ENCODE measurements at regions not wholly inside any gene's neighbourhood (a gene's known extent, or its start where the extent isn't known, plus 50 kb on each side); places are given as distances from the start of the nearest gene placed in this dataset.

DNA sequence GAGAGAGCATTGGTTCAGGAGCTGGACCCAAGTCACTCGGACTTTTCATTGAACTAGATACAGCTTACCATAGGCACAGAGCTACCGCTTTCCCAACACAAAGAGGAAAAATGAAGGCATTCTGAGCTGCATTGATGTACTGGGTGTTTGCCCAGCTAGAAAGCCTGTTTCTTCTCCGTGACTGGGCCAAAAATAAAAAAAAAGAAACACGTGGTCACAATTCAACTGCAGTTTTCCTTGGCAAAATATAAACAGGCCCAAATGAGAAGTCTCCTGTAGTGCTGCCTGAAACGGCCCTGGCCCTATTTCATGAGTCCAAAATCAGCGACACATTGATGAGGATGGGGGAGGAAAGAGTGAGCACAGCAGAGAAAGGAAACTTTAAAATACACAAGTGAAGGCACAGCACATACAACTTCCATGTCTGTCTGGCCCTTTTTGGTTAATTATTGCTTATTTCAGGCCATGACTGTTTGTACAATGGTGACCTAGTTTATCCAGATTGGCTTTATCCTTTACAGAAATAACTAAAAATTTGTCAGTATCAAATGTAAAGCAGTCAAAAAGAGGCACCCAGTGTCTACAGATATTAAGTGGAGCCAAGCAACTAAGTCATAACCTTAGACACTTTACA lies 179.7 kb downstream of the ICOS start (continued):
- TF ChIP-seq ZC3H11A (IDR thresholded peaks at IDR 0.05) = no peak
- no peak for TF ChIP-seq HEYL (CRISPR knock-in tag; IDR thresholded peaks at IDR 0.05)
- no peak for TF ChIP-seq EHF (CRISPR knock-in tag; IDR thresholded peaks at IDR 0.05)
- no peak for TF ChIP-seq FOXS1 (CRISPR knock-in tag; IDR thresholded peaks at IDR 0.05)
- no peak for TF ChIP-seq POLR2AphosphoS2 (conservative IDR thresholded peaks at IDR 0.05; ENCODE audit: low read length)
- no peak for TF ChIP-seq KDM5A (IDR thresholded peaks at IDR 0.05)

DNA sequence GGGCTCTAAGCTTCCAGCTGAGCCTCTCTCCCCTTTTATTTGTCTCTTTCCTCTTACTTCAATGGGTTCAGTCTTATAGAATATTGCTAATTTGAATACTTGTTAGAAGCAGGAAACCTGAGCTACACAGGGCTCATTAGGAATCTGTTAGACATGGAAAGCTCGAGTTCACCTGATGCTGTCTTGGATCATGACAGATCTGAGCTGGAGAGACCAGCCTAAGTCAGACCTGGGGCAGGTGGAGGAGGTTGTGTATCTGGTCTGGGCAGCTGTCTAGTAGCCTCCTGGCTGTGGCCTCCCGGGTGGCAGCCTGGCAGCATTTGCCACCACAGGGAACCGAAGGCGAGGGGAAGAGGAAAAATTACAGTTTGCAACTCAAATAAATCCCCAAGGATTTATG lies 185.9 kb downstream of the ICOS start:
- Histone ChIP-seq H3K4me3 (no peak overlapping the region), H3K9me3 (no peaks in the 10 kb centered on the region), H3K4me1 (no peaks in the 10 kb centered on the region), H3K27ac (no peak overlapping the region), H3K4me2 (no peak overlapping the region)
- no peak for ATAC-seq
- 7% methylated on average over 4 of the region's 4 CpGs for WGBS (ENCODE audit: missing lambda C conversion rate)
- CTCF ChIA-PET = interaction anchor here (0.7 kb wide), 1 partner anchor 14 kb away, joined by 3 read pairs; no protein-coding TSS in a partner anchor
- DNase-seq (ENCODE audit: low read depth in 1 of 2, low spot score in 1 of 2) = no peak
- FAIRE-seq = no peak
- POLR2A ChIA-PET = no interaction called here
- TF ChIP-seq HEYL (CRISPR knock-in tag; IDR thresholded peaks at IDR 0.05) = no peak
- no peak for TF ChIP-seq POLR2AphosphoS2 (conservative IDR thresholded peaks at IDR 0.05; ENCODE audit: low read length)
- no peak for TF ChIP-seq ZNF302 (CRISPR knock-in tag; IDR thresholded peaks at IDR 0.05)
- no peak for TF ChIP-seq CEBPB (IDR thresholded peaks at IDR 0.05)
- no peak for TF ChIP-seq MYC (IDR thresholded peaks at IDR 0.05; ENCODE audit: borderline replicate concordance, low read length)
- TF ChIP-seq, protein P1, sequence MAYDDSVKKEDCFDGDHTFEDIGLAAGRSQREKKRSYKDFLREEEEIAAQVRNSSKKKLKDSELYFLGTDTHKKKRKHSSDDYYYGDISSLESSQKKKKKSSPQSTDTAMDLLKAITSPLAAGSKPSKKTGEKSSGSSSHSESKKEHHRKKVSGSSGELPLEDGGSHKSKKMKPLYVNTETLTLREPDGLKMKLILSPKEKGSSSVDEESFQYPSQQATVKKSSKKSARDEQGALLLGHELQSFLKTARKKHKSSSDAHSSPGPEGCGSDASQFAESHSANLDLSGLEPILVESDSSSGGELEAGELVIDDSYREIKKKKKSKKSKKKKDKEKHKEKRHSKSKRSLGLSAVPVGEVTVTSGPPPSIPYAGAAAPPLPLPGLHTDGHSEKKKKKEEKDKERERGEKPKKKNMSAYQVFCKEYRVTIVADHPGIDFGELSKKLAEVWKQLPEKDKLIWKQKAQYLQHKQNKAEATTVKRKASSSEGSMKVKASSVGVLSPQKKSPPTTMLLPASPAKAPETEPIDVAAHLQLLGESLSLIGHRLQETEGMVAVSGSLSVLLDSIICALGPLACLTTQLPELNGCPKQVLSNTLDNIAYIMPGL (CRISPR knock-in tag; IDR thresholded peaks at IDR 0.05; ENCODE audit: borderline replicate concordance) = no peak
- no peak for TF ChIP-seq RNF2 (IDR thresholded peaks at IDR 0.05; ENCODE audit: borderline replicate concordance, low read depth)
- no peak for TF ChIP-seq CBX2 (IDR thresholded peaks at IDR 0.05; ENCODE audit: borderline replicate concordance, low read depth)
- TF ChIP-seq, protein P2, sequence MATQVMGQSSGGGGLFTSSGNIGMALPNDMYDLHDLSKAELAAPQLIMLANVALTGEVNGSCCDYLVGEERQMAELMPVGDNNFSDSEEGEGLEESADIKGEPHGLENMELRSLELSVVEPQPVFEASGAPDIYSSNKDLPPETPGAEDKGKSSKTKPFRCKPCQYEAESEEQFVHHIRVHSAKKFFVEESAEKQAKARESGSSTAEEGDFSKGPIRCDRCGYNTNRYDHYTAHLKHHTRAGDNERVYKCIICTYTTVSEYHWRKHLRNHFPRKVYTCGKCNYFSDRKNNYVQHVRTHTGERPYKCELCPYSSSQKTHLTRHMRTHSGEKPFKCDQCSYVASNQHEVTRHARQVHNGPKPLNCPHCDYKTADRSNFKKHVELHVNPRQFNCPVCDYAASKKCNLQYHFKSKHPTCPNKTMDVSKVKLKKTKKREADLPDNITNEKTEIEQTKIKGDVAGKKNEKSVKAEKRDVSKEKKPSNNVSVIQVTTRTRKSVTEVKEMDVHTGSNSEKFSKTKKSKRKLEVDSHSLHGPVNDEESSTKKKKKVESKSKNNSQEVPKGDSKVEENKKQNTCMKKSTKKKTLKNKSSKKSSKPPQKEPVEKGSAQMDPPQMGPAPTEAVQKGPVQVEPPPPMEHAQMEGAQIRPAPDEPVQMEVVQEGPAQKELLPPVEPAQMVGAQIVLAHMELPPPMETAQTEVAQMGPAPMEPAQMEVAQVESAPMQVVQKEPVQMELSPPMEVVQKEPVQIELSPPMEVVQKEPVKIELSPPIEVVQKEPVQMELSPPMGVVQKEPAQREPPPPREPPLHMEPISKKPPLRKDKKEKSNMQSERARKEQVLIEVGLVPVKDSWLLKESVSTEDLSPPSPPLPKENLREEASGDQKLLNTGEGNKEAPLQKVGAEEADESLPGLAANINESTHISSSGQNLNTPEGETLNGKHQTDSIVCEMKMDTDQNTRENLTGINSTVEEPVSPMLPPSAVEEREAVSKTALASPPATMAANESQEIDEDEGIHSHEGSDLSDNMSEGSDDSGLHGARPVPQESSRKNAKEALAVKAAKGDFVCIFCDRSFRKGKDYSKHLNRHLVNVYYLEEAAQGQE (IDR thresholded peaks at IDR 0.05) = no peak
- TF ChIP-seq TFCP2L1 (CRISPR knock-in tag; IDR thresholded peaks at IDR 0.05) = no peak

DNA sequence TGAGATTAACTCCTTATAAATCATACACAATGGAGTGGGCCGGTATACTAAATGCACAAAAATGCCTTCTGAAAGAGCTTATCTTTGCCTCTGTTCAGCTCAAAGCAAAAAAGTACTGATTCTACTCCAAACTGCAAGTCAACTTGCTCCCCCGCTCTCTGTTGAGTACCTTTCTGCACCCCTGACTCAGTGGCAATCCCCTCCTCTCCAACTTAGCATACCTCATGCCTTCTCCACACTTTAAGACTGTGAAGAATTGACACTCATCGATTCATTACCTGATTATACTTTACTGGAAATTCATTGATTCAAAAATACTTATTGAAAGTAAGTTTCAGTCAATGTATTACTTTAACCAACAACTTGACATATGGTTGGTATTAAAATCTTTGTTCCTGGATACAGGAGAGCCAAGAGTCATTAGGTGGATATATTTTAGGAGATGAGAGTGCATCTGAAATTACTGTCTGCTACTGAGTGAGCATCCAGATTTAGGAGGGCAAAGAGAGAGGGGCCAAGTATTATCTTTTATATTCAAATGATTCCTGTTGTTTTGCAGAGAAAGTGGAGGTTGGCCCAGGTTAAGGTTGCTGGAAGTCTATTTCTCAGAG lies 187.7 kb downstream of the ICOS start:
- Histone ChIP-seq H3K4me1 (no peaks in the 10 kb centered on the region), H3K4me3 (no peak overlapping the region), H3K27ac (no peak overlapping the region), H3K4me2 (no peak overlapping the region), H3K9me3 (no peaks in the 10 kb centered on the region)
- TF ChIP-seq EHF (CRISPR knock-in tag; IDR thresholded peaks at IDR 0.05) (no peak), HEYL (CRISPR knock-in tag; IDR thresholded peaks at IDR 0.05) (no peak), PHF8 (IDR thresholded peaks at IDR 0.05; ENCODE audit: borderline replicate concordance, low read depth) (no peak), BHLHE40 (IDR thresholded peaks at IDR 0.05; ENCODE audit: low read depth, low read length) (no peak), FOSL2 (IDR thresholded peaks at IDR 0.05) (no peak), FOSL2 (CRISPR knock-in tag; IDR thresholded peaks at IDR 0.05) (no peak)
- TF ChIP-seq, protein P2 (IDR thresholded peaks at IDR 0.05) = no peak
- TF ChIP-seq, protein P1 (CRISPR knock-in tag; IDR thresholded peaks at IDR 0.05; ENCODE audit: borderline replicate concordance) = no peak
- ChIA-PET POLR2A (no interaction called here), CTCF (interaction anchor here (0.6 to 0.7 kb wide), 2 partner anchors 21 to 1214 kb away, joined by 3 read pairs; no protein-coding TSS in a partner anchor)
- DNase-seq (ENCODE audit: low read depth in 1 of 2, low spot score in 1 of 2) (no peak), ATAC-seq (no peak), FAIRE-seq (no peak)
- 13% methylated on average over 3 of the region's 3 CpGs for WGBS (ENCODE audit: missing lambda C conversion rate)
